22Rv1 (cell line): ENCODE measurements at regions not wholly inside any gene's neighbourhood (a gene's known extent, or its start where the extent isn't known, plus 50 kb on each side); places are given as distances from the start of the nearest gene placed in this dataset.

Experiments used
- CTCF ChIP-seq: fragments of 450-650 bp; IDR thresholded peaks from 2 replicates; pipeline ENCODE4 v1.5.1; 2017; ENCODE audit warnings: mild to moderate bottlenecking
- ZFX ChIP-seq: fragments of 450-650 bp; IDR thresholded peaks from 2 replicates; pipeline ENCODE4 v1.6.1; 2017; ENCODE audit warnings: antibody characterized with exemption, borderline replicate concordance

- TF ChIP-seq CTCF (no peak), ZFX (no peak)
These were observed 135.7 kb upstream of the CCDC28A start for GRCh38 chr6:138637822-138638221.
